HK-2 (cell line): ENCODE measurements at regions not wholly inside any gene's neighbourhood (a gene's known extent, or its start where the extent isn't known, plus 50 kb on each side); places are given as distances from the start of the nearest gene placed in this dataset.
"Not testable (repeated sequence)": the region's sequence is repeated elsewhere in the genome, so short reads cannot be mapped to it uniquely, and the experiment has no call there.

Experiments used
- DNase-seq: peaks from one replicate; pipeline ENCODE4 v3.0.0-alpha.2; 2018; ENCODE audit not compliant: unreplicated experiment

DNA sequence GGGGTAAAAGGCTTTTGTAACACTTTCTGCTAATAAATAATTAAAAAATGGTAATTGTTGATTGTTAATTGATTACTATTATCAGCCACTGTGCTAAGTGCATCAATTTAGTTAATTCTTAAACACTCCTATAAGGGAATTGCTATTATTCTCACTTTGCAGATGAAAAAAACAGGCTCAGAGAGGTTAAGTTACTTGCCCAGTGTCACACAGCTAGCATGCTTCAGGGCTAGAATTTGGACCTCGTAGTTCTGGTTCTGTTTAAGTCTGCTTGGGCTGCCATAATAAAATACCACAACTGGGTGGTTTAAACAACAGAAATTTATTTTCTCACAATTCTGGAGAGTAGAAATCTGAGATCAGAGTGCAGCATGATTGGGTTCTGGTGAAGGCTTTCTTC lies 164.8 kb upstream of the TBX18 start:
- no peak for DNase-seq

DNA sequence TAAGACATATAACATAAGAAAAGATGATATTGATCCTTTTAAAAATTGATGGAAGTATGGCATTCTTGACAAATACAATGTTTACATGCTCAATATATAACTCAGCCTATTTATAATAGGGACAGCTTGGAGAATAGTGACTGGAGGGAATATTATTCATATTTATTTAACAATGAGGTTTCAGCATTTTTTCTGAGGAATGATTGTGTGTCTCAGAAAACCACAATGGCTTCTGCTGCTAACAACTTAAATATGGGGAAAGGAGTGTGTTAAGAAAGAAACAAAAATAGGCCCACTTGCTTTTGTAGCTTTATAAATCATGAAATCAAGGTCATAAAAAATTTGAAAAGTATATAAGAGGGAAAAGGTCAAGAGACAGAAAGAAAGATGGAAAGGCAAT lies 163.2 kb upstream of the TBX18 start:
- no peak for DNase-seq

- no peak for DNase-seq
Observed at GRCh38 chr6:84926189-84927155, 162.1 kb upstream of the TBX18 start.

GRCh38 chr6:84921891-84922290 lies 157.5 kb upstream of the TBX18 start:
- no peak for DNase-seq

GRCh38 chr6:84920021-84920420 lies 155.6 kb upstream of the TBX18 start:
- DNase-seq: no peak

DNA sequence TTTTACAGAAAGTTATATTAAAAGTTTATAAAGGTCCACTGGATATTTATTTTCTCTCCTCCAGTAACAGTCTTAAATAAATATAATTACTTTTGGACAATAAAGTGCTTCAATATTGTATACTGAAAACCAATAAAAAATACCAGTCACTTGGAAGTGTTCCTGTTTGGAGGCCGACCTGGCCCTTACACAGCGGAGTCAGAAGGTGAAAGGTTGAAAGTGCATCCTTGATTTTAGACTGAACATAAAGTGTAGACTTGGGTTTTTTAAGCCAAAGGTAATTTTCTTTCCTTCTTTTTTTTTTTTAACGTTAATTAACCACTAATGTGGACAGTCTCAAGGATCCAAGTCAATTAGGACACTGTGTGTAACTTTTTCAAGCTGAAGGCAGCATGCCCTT lies 152.3 kb upstream of the TBX18 start:
- DNase-seq: no peak

DNA sequence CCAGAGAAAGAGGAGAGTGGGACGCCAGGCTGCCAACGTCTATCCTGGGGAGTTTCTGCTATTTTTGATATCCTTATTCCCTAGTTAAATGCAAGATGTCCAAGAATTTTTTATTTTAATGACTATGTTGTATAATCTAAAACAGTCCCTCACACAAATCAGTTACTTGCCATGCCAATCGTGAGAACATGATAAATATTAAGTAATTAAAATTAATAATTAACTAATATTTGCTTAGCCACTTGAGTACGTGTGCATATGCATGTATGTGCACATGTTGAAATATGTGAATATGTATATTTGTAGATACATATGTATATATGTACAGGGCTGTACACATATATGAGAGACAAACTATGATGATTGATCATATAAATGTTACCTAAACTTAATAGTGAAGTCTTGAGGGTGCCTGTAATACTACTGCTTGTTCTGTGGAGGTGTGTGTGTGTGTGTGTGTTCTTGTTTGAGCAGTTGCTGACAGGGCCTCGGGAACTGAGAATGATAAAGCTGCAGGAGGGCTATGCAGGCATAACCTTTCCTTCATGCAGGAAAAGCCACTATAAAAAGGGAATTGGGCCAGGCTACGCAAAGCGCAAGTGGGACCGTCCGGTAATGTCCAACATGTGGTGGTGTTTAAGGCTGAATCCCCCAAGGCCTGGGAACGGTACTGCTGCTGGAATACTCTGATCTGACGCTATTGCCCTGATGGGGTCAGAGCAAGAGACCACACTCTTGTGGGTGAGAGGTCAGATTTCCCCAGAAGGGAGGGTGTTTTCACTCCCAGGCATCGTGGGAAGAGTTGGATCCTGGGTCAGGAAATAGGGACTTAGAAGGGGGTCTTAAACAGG lies 148.3 kb upstream of the TBX18 start:
- no peak for DNase-seq

- no peak for DNase-seq
Observed at GRCh38 chr6:84910906-84911607, 146.7 kb upstream of the TBX18 start.

GRCh38 chr6:84908304-84908904 lies 144.0 kb upstream of the TBX18 start:
- DNase-seq: no peak

- no peak for DNase-seq
Observed at GRCh38 chr6:84906514-84906913, 142.1 kb upstream of the TBX18 start.

- no peak for DNase-seq
Observed at GRCh38 chr6:84905823-84906222, 141.4 kb upstream of the TBX18 start.

- DNase-seq: no peak
Observed at GRCh38 chr6:84902354-84902928, 138.0 kb upstream of the TBX18 start.

- no peak for DNase-seq
Observed at GRCh38 chr6:84897988-84898594, 133.7 kb upstream of the TBX18 start.

DNA sequence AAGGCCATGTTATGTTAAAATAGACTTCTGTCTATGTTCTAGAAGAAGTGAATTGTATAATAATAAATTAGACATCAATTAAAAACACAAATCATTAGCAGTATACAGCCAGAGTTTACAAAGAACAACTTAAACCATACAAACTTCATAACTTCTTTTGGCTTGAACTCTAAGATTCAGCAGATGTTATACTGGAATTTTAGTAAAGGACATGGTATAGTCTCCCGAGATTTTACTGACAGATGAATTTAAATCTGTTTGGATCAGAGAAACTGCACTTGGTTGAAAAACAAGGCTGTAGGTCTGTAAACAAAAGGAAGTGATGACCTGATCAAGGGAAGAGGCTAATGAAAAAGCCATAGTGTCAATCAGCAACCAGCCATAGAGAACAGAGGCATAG lies 132.6 kb upstream of the TBX18 start:
- DNase-seq: no peak

DNA sequence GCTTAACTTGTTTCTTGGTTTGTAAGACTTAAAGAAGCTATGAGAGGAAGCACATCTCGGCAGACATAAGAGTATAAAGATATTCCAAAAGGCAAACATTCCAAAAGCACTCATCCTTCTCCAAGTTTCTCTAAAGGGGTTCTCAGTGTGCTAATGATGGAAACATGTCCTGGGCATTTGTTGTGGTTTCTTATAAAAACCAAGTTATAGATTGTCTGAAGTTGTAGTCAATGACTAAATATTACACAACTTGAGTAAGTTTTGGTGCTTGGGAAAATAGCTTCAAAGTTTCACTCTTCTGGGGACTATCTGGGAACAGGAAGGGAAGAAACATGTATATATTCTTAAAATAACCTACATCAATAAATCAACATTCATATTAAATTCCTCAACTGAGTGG lies 128.3 kb upstream of the TBX18 start:
- DNase-seq: no peak

DNA sequence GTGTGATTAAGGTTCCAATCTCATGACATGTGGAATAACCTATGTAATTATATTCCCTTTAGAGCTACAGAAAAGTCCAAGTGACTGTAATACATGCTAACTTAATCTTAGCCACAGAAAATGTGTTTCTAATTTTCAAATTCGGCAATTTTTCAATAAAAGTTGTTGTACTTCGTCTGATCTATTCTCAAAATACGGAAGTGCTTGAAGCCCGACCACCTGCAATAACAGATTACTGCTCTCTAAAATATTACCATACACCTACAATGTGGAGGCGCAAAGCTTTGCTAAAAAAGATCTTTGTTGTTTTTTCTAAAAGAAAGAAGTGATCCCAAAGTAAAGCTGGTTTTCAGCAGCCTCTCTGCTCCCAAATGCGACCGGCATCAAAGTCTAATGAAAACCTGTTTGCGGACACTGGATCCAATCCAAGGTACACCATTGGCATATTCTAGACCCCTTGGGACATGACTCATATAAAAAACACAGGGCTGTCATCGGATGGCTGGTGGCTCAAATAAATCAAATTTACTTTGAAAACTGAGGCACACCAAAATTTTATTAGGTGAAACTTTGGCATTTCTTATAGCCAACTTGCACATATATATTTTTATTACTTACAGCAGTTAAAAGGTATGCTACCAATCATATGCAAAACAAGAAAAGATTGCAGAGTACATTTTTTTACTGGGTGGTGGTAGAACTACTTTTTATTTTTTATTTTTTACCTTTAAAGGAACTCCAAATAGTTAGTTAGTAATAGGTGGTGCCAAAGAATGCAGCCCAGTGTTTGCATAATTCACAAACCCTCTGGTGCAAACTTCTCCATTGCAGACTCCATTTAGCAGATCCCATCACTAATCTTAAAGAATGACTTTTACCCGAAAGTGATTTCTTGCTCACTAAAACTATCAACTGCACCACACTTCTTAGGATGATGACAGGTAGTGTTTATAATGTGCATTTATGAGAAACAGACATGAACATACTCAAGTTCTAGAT lies 118.7 kb upstream of the TBX18 start:
- no peak for DNase-seq

DNA sequence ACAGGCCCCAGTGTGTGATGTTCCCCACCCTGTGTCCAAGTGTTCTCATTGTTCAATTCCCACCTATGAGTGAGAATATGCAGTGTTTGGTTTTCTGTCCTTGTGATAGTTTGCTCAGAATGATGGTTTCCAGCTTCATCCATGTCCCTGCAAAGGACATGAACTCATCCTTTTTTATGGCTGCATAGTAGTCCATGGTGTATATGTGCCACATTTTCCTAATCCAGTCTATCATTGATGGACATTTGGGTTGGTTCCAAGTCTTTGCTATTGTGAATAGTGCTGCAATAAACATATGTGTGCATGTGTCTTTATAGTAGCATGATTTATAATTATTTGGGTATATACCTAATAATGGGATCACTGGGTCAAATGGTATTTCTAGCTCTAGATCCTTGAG lies 115.0 kb upstream of the TBX18 start:
- DNase-seq: not testable (repeated sequence)

GRCh38 chr6:84877515-84878210 lies 113.3 kb upstream of the TBX18 start:
- no peak for DNase-seq
